ENCODE measurements at regions not wholly inside any gene's neighbourhood (a gene's known extent, or its start where the extent isn't known, plus 50 kb on each side); places are given as distances from the start of the nearest gene placed in this dataset.

DNA sequence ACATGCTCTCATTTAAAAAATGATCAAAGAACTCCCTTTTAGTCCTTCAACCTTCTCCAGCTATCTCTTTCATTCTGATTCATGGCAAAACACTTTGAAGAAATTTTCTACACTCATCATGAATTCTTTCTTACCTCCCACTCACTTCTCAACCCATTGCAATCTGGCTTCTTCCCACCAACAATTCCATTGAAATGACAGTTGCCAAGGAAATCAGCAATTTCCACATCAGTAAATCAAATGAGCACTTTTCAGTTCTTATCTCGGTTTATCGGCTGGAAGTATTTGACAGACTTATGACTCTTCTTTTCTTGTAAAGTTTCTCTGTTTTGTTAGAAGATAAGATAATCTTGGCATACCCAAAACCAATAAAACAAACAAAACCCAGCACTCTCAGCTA, 99.1 kb upstream of the CACNA2D1 start:
- TF ChIP-seq, protein P1, sequence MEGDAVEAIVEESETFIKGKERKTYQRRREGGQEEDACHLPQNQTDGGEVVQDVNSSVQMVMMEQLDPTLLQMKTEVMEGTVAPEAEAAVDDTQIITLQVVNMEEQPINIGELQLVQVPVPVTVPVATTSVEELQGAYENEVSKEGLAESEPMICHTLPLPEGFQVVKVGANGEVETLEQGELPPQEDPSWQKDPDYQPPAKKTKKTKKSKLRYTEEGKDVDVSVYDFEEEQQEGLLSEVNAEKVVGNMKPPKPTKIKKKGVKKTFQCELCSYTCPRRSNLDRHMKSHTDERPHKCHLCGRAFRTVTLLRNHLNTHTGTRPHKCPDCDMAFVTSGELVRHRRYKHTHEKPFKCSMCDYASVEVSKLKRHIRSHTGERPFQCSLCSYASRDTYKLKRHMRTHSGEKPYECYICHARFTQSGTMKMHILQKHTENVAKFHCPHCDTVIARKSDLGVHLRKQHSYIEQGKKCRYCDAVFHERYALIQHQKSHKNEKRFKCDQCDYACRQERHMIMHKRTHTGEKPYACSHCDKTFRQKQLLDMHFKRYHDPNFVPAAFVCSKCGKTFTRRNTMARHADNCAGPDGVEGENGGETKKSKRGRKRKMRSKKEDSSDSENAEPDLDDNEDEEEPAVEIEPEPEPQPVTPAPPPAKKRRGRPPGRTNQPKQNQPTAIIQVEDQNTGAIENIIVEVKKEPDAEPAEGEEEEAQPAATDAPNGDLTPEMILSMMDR (IDR thresholded peaks at IDR 0.05): no peak
- no peak for TF ChIP-seq POLR2A (IDR thresholded peaks at IDR 0.05)
